Stomach (tissue), 4 donors: ENCODE measurements at regions not wholly inside any gene's neighbourhood (a gene's known extent, or its start where the extent isn't known, plus 50 kb on each side); places are given as distances from the start of the nearest gene placed in this dataset.

Source experiments
- CTCF ChIP-seq, 7 experiments: fragments of 450-650 bp in 4 of 7; fragments of 200-600 bp in 3 of 7; sonication (generic) in 3 of 7; IDR thresholded peaks; one replicate each; pipeline ENCODE4 v1.5.1; 2016 to 2019; ENCODE audit warnings: antibody characterized with exemption in 7 of 7, control low read depth in 2 of 7, mild to moderate bottlenecking in 1 of 7
- POLR2A ChIP-seq, 4 donors: fragments of 450-650 bp; IDR thresholded peaks; one replicate each; pipeline ENCODE4 v1.6.1; 2016; ENCODE audit warnings: antibody characterized with exemption in 4 of 4, control low read depth in 2 of 4, mild to moderate bottlenecking in 1 of 4, moderate library complexity in 1 of 4

GRCh38 chr12:114742363-114742762 is 58.4 kb upstream of the TBX3 start:
- no peak for TF ChIP-seq POLR2A (IDR thresholded peaks at IDR 0.05)
- TF ChIP-seq CTCF (IDR thresholded peaks at IDR 0.05) = no peak
